Fibroblast of lung (primary cell): ENCODE measurements at regions not wholly inside any gene's neighbourhood (a gene's known extent, or its start where the extent isn't known, plus 50 kb on each side); places are given as distances from the start of the nearest gene placed in this dataset.

ENCODE experiments used
- DNase-seq, 2 donors: peaks; one replicate each; pipeline versions ENCODE4 v3.0.0 to v3.0.0-alpha.2; 2010; ENCODE audit warnings: low read depth in 2 of 2
- H2AFZ ChIP-seq: 2 replicates; pipeline ENCODE4 v1.5.1; 2012; ENCODE audit warnings: low read length, control low read depth, inconsistent platforms
- H3K27ac ChIP-seq: 2 replicates; pipeline ENCODE4 v1.5.1; 2011; ENCODE audit warnings: low read length, control low read depth; ENCODE audit not compliant: insufficient read depth
- H3K27me3 ChIP-seq: 2 replicates; pipeline ENCODE4 v1.5.1; 2011; ENCODE audit warnings: mild to moderate bottlenecking, low read length; ENCODE audit not compliant: control insufficient read depth, insufficient read depth
- H3K36me3 ChIP-seq: 2 replicates; pipeline ENCODE4 v1.5.1; 2011; ENCODE audit warnings: low read length; ENCODE audit not compliant: control insufficient read depth, insufficient read depth
- H3K4me1 ChIP-seq: 2 replicates; pipeline ENCODE4 v1.5.1; 2011; ENCODE audit warnings: low read length; ENCODE audit not compliant: control insufficient read depth, insufficient read depth; ENCODE audit errors: extremely low read depth
- H3K4me2 ChIP-seq: 2 replicates; pipeline ENCODE4 v1.5.1; 2011; ENCODE audit warnings: low read length, control low read depth; ENCODE audit not compliant: insufficient read depth; ENCODE audit errors: extremely low read depth
- H3K4me3 ChIP-seq, 4 experiments: fragments of 200-600 bp in 1 of 4; sonication (generic) in 1 of 4; replicated peaks in 1 of 4; 2 replicates each; pipeline ENCODE4 v1.5.1; 2011 to 2016; ENCODE audit warnings: low read length in 4 of 4, low read depth in 3 of 4, mild to moderate bottlenecking in 3 of 4, control low read depth in 2 of 4, inconsistent platforms in 1 of 4, mixed read lengths in 1 of 4; ENCODE audit not compliant: insufficient read depth in 1 of 4; ENCODE audit errors: control extremely low read depth in 1 of 4
- H3K79me2 ChIP-seq: 2 replicates; pipeline ENCODE4 v1.5.1; 2012; ENCODE audit warnings: mild to moderate bottlenecking, low read length, inconsistent platforms; ENCODE audit not compliant: control insufficient read depth, insufficient read depth
- H3K9ac ChIP-seq: 2 replicates; pipeline ENCODE4 v1.5.1; 2011; ENCODE audit warnings: mild to moderate bottlenecking, low read length, control low read depth; ENCODE audit not compliant: insufficient read depth
- H3K9me3 ChIP-seq: 2 replicates; pipeline ENCODE4 v1.5.1; 2012; ENCODE audit warnings: low read depth, low read length; ENCODE audit not compliant: control insufficient read depth, insufficient read depth
- H4K20me1 ChIP-seq: 2 replicates; pipeline ENCODE4 v1.5.1; 2011; ENCODE audit warnings: low read length; ENCODE audit not compliant: control insufficient read depth, insufficient read depth; ENCODE audit errors: extremely low read depth
- EZH2 ChIP-seq: IDR thresholded peaks from 2 replicates; pipeline ENCODE4 v1.5.1; 2012; ENCODE audit warnings: low read length, control low read depth, mild to moderate bottlenecking; ENCODE audit errors: missing control alignments
- TF ChIP-seq, protein P1 (sequence below), 2 donors: IDR thresholded peaks in 1 of 2; conservative IDR thresholded peaks in 1 of 2; 1 replicate in 1 of 2; 2 replicates in 1 of 2; pipeline ENCODE4 v1.5.1; 2011 to 2012; ENCODE audit warnings: low read length in 2 of 2, control low read depth in 1 of 2, inconsistent platforms in 1 of 2, low read depth in 1 of 2, mild to moderate bottlenecking in 1 of 2

DNA sequence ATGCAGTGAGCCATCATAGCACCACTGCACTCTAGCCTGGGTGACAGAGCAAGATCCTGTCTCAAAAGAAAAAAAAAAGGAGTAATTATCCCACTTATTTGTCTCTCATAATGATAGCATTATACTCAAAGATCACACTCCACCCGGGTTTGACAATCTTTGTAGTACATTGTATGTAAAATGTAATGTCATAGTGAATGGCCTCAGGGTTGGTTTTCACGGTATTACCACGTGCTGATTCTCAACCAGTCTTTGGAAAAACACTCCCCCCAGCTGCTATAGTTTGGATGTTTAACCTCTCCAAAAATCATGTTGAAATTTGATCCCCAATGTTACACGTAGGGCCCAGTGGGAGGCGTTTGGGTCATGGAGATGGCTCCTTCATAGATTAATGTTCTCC, 402.4 kb upstream of the GRAMD2B start:
- Histone ChIP-seq H3K36me3 (no peaks in the 10 kb centered on the region), H3K27me3 (no peaks in the 10 kb centered on the region), H3K9me3 (no peaks in the 10 kb centered on the region), H3K27ac (no peak overlapping the region), H3K79me2 (no peaks in the 10 kb centered on the region), H3K9ac (no peak overlapping the region), H4K20me1 (no peaks in the 10 kb centered on the region), H2AFZ (no peak overlapping the region), H3K4me2 (no peak overlapping the region), H3K4me3 (no peak overlapping the region), H3K4me1 (no peaks in the 10 kb centered on the region)
- TF ChIP-seq, protein P1, sequence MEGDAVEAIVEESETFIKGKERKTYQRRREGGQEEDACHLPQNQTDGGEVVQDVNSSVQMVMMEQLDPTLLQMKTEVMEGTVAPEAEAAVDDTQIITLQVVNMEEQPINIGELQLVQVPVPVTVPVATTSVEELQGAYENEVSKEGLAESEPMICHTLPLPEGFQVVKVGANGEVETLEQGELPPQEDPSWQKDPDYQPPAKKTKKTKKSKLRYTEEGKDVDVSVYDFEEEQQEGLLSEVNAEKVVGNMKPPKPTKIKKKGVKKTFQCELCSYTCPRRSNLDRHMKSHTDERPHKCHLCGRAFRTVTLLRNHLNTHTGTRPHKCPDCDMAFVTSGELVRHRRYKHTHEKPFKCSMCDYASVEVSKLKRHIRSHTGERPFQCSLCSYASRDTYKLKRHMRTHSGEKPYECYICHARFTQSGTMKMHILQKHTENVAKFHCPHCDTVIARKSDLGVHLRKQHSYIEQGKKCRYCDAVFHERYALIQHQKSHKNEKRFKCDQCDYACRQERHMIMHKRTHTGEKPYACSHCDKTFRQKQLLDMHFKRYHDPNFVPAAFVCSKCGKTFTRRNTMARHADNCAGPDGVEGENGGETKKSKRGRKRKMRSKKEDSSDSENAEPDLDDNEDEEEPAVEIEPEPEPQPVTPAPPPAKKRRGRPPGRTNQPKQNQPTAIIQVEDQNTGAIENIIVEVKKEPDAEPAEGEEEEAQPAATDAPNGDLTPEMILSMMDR (conservative IDR thresholded peaks at IDR 0.05 in 1 of 2, IDR thresholded peaks at IDR 0.05 in 1 of 2; ENCODE audit: low read depth in 1 of 2, low read length in 2 of 2), result no peak
- no peak for TF ChIP-seq EZH2
- no peak for DNase-seq

DNA sequence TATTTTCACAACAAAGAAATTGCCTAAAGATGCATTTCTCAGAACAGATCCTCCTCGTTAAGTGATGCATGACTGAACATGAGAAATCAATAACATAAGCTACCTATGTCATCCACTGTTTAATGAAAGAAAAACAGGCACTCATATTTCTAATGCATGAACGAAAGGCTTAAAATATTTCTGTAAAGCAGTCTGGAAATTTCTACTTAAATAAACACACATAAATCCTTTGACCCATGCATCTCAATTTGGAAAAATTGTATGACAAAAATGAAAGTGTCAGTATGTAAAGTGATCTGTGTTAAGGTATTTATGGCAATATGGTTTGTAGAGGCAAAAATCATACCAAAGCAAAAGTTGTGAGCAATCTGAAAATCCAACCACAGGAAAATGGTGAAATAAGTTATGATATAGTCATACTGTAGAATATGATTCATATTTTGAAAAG, 399.2 kb upstream of the GRAMD2B start:
- Histone ChIP-seq H3K4me3 (no peak overlapping the region), H3K9me3 (no peaks in the 10 kb centered on the region), H3K27me3 (no peaks in the 10 kb centered on the region), H4K20me1 (no peaks in the 10 kb centered on the region), H3K9ac (no peak overlapping the region), H3K79me2 (no peaks in the 10 kb centered on the region), H3K27ac (no peak overlapping the region), H3K36me3 (no peaks in the 10 kb centered on the region), H2AFZ (no peak overlapping the region), H3K4me1 (no peaks in the 10 kb centered on the region), H3K4me2 (no peak overlapping the region)
- TF ChIP-seq, protein P1 (conservative IDR thresholded peaks at IDR 0.05 in 1 of 2, IDR thresholded peaks at IDR 0.05 in 1 of 2; ENCODE audit: low read depth in 1 of 2, low read length in 2 of 2), result no peak
- TF ChIP-seq EZH2, result no peak
- DNase-seq, result peak in 1 of 2 donors; percentile 29

DNA sequence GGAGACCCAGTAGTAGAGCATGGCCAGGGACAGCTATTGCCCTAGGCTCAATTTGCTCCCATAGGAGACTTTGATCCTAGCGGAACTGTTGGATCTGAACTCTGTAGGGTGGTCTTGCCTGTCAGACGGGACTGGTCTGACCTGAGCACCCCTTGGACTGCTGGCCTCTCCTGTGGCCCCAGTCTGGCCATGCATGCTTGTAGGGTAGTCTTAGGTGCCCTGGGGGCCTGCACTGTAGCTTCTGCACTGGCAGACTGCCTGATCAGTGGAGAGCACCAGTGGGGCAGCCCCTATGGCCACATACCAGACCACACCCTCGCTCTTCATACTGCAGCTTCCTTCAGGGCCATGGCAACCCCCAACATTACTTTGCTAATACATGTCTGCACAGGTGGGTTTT, 396.1 kb upstream of the GRAMD2B start:
- DNase-seq, result no peak
- H3K9ac ChIP-seq, result no peak overlapping the region
- H3K4me3 ChIP-seq, result no peak overlapping the region
- H2AFZ ChIP-seq, result no peak overlapping the region
- H4K20me1 ChIP-seq, result no peaks in the 10 kb centered on the region
- no peak for TF ChIP-seq EZH2
- TF ChIP-seq, protein P1 (conservative IDR thresholded peaks at IDR 0.05 in 1 of 2, IDR thresholded peaks at IDR 0.05 in 1 of 2; ENCODE audit: low read depth in 1 of 2, low read length in 2 of 2), result no peak
- no peaks in the 10 kb centered on the region for H3K79me2 ChIP-seq
- no peak overlapping the region for H3K4me2 ChIP-seq
- no peak overlapping the region for H3K27ac ChIP-seq
- H3K9me3 ChIP-seq, result no peaks in the 10 kb centered on the region
- H3K27me3 ChIP-seq, result no peaks in the 10 kb centered on the region
- no peaks in the 10 kb centered on the region for H3K4me1 ChIP-seq
- H3K36me3 ChIP-seq, result no peaks in the 10 kb centered on the region
